HG03045 (cell line): ENCODE measurements at regions not wholly inside any gene's neighbourhood (a gene's known extent, or its start where the extent isn't known, plus 50 kb on each side); places are given as distances from the start of the nearest gene placed in this dataset.

Source experiments
- ATAC-seq: cut with Tn5 transposase; IDR thresholded peaks from one replicate; pipeline ENCODE4 v1.9.1; 2021; ENCODE audit warnings: mild to moderate bottlenecking, moderate library complexity; ENCODE audit not compliant: unreplicated experiment

GRCh38 chr5:110064603-110065268 lies 375.0 kb downstream of the MAN2A1 start:
- ATAC-seq = no peak

GRCh38 chr5:110070836-110071235 lies 381.1 kb downstream of the MAN2A1 start:
- no peak for ATAC-seq

- no peak for ATAC-seq
Measured at GRCh38 chr5:110072651-110073050, 382.9 kb downstream of the MAN2A1 start.

GRCh38 chr5:110073534-110073933 lies 383.8 kb downstream of the MAN2A1 start:
- ATAC-seq = no peak

GRCh38 chr5:110075656-110076055 lies 385.9 kb downstream of the MAN2A1 start:
- ATAC-seq = no peak

GRCh38 chr5:110077147-110077546 lies 387.4 kb downstream of the MAN2A1 start:
- no peak for ATAC-seq

GRCh38 chr5:110082194-110082593 lies 392.5 kb downstream of the MAN2A1 start:
- no peak for ATAC-seq

- no peak for ATAC-seq
Measured at GRCh38 chr5:110082863-110083262, 393.1 kb downstream of the MAN2A1 start.

- ATAC-seq = no peak
Measured at GRCh38 chr5:110085826-110086225, 396.1 kb downstream of the MAN2A1 start.

GRCh38 chr5:110086658-110087388 lies 397.1 kb downstream of the MAN2A1 start:
- ATAC-seq = no peak

- ATAC-seq = no peak
Measured at GRCh38 chr5:110087829-110088228, 398.1 kb downstream of the MAN2A1 start.

- ATAC-seq = no peak
Measured at GRCh38 chr5:110088676-110089436, 399.1 kb downstream of the MAN2A1 start.

- no peak for ATAC-seq
Measured at GRCh38 chr5:110092955-110093785, 403.4 kb downstream of the MAN2A1 start.

GRCh38 chr5:110094109-110094508 lies 404.4 kb downstream of the MAN2A1 start:
- no peak for ATAC-seq

- no peak for ATAC-seq
Measured at GRCh38 chr5:110094548-110094947, 404.8 kb downstream of the MAN2A1 start.

- no peak for ATAC-seq
Measured at GRCh38 chr5:110096419-110096818, 406.7 kb downstream of the MAN2A1 start.

- no peak for ATAC-seq
Measured at GRCh38 chr5:110099572-110099971, 409.8 kb downstream of the MAN2A1 start.

GRCh38 chr5:110103081-110103480 lies 413.4 kb downstream of the MAN2A1 start:
- ATAC-seq = no peak

GRCh38 chr5:110104060-110104725 lies 414.5 kb downstream of the MAN2A1 start:
- no peak for ATAC-seq
